ENCODE measurements at regions not wholly inside any gene's neighbourhood (a gene's known extent, or its start where the extent isn't known, plus 50 kb on each side); places are given as distances from the start of the nearest gene placed in this dataset.

- no peaks in the 10 kb centered on the region for H3K4me1 ChIP-seq (ENCODE audit: control insufficient read depth, insufficient read depth, low read length)
- WGBS (ENCODE audit: insufficient coverage, low lambda C conversion rate), result no CpG with 5 or more reads among the region's 4 CpGs
- H3K9me3 ChIP-seq (ENCODE audit: control insufficient read depth, low read depth, low read length), result peaks cover 5% of the 10 kb centered on the region
- DNase-seq, result no peak
- no peak overlapping the region for H3K27ac ChIP-seq (ENCODE audit: low read length)
- no peak overlapping the region for H3K4me3 ChIP-seq (ENCODE audit: low read length)
- H3K27me3 ChIP-seq (ENCODE audit: control insufficient read depth, insufficient read depth, low read length), result no peaks in the 10 kb centered on the region
- H3K36me3 ChIP-seq (ENCODE audit: control insufficient read depth, insufficient read depth, low read length), result no peaks in the 10 kb centered on the region
Measured at GRCh38 chr5:129163810-129164378, 69.3 kb downstream of the ISOC1 start.

DNA sequence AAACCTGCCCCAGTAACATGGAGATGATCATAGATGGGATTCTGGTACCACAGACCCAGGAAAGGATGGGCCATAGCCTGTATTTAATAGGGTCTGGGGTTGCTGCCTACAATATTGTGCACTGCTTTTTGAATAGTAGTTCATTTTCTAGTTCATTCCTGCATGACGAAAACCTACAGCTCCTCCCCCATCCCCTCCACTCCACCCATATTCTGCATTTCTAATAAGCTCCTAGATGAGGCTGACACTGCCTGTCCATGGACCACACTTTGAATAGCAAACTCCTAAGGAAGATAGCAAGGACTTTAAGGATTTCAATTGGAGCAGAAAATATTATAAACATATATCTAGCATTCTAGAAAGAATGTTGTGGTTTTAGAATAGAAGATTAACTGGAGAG, 75.5 kb downstream of the ISOC1 start:
- H3K36me3 ChIP-seq (ENCODE audit: control insufficient read depth, insufficient read depth, low read length), result no peaks in the 10 kb centered on the region
- H3K27me3 ChIP-seq (ENCODE audit: control insufficient read depth, insufficient read depth, low read length), result no peaks in the 10 kb centered on the region
- WGBS (ENCODE audit: insufficient coverage, low lambda C conversion rate), result no CpG with 5 or more reads among the region's 1 CpG
- no peak overlapping the region for H3K27ac ChIP-seq (ENCODE audit: low read length)
- no peak for DNase-seq
- H3K4me3 ChIP-seq (ENCODE audit: low read length), result no peak overlapping the region
- H3K9me3 ChIP-seq (ENCODE audit: control insufficient read depth, low read depth, low read length), result no peaks in the 10 kb centered on the region
- H3K4me1 ChIP-seq (ENCODE audit: control insufficient read depth, insufficient read depth, low read length), result no peaks in the 10 kb centered on the region

DNA sequence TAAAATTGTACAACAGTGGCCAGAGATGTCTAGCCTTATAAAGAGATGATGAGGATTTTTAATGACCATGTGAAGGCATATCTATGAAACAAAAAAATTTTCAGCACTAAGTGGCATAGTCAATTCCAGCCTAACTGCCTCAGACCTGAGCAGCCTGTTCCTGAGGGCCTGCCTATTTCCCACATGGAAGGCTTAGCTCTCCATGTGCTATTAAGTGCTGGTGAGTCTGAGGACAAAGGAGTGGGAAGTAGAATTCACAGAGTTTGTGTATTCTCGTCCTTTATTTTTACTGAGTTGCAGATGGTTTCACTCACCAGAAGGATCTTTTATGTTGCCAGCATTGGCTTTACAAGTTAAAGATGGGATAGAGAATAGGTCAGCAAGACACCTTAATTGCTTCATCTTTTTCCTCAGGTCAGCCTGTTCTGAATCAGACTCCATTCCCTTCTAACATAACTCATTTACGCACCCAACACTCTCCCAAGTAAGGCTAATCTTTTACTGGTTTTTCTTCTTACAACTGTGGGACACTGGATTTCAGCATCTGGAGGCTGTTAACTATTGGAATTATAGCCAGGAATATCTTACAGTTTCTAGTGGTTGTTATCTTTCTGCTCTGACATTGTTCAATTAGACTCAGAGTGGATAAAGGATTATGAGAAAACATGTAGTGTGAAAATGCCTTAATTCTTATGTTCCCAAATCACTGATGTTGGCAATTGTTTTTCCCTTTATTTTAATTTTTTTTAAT, 76.8 kb downstream of the ISOC1 start:
- Histone ChIP-seq H3K27ac (ENCODE audit: low read length) (no peak overlapping the region), H3K4me1 (ENCODE audit: control insufficient read depth, insufficient read depth, low read length) (no peaks in the 10 kb centered on the region), H3K4me3 (ENCODE audit: low read length) (no peak overlapping the region), H3K9me3 (ENCODE audit: control insufficient read depth, low read depth, low read length) (no peaks in the 10 kb centered on the region), H3K36me3 (ENCODE audit: control insufficient read depth, insufficient read depth, low read length) (no peaks in the 10 kb centered on the region), H3K27me3 (ENCODE audit: control insufficient read depth, insufficient read depth, low read length) (no peaks in the 10 kb centered on the region)
- WGBS (ENCODE audit: insufficient coverage, low lambda C conversion rate), result 91% methylated on average over 1 of the region's 2 CpGs
- no peak for DNase-seq

DNA sequence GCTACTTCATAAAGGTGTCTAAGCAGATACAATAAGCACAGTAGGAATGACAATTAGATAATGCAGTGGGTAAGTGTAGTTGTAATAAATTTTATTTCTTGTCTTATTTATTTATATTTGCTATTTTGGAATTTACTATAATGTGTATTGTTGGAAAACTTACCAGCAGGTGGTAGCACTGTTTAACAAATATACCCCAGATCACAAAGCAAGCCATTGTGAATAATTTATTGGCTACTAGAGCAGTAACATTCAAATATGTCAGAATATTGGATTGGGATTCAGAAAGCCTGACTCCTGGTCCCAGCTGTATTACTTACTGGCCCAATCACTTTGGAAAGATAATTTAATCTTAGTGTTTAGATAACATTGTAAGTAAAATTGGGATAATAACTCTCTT, 78.0 kb downstream of the ISOC1 start:
- H3K36me3 ChIP-seq (ENCODE audit: control insufficient read depth, insufficient read depth, low read length), result no peaks in the 10 kb centered on the region
- no peak overlapping the region for H3K27ac ChIP-seq (ENCODE audit: low read length)
- no peak for DNase-seq
- H3K27me3 ChIP-seq (ENCODE audit: control insufficient read depth, insufficient read depth, low read length), result no peaks in the 10 kb centered on the region
- no peaks in the 10 kb centered on the region for H3K9me3 ChIP-seq (ENCODE audit: control insufficient read depth, low read depth, low read length)
- no peak overlapping the region for H3K4me3 ChIP-seq (ENCODE audit: low read length)
- H3K4me1 ChIP-seq (ENCODE audit: control insufficient read depth, insufficient read depth, low read length), result no peaks in the 10 kb centered on the region

GRCh38 chr5:129173771-129174170, 79.2 kb downstream of the ISOC1 start:
- Histone ChIP-seq H3K27me3 (ENCODE audit: control insufficient read depth, insufficient read depth, low read length) (no peaks in the 10 kb centered on the region), H3K27ac (ENCODE audit: low read length) (no peak overlapping the region), H3K9me3 (ENCODE audit: control insufficient read depth, low read depth, low read length) (no peaks in the 10 kb centered on the region), H3K4me3 (ENCODE audit: low read length) (no peak overlapping the region), H3K36me3 (ENCODE audit: control insufficient read depth, insufficient read depth, low read length) (no peaks in the 10 kb centered on the region), H3K4me1 (ENCODE audit: control insufficient read depth, insufficient read depth, low read length) (no peaks in the 10 kb centered on the region)
- no peak for DNase-seq

GRCh38 chr5:129174480-129174879, 79.9 kb downstream of the ISOC1 start:
- Histone ChIP-seq H3K4me1 (ENCODE audit: control insufficient read depth, insufficient read depth, low read length) (no peaks in the 10 kb centered on the region), H3K4me3 (ENCODE audit: low read length) (no peak overlapping the region), H3K36me3 (ENCODE audit: control insufficient read depth, insufficient read depth, low read length) (no peaks in the 10 kb centered on the region), H3K27ac (ENCODE audit: low read length) (no peak overlapping the region), H3K9me3 (ENCODE audit: control insufficient read depth, low read depth, low read length) (no peaks in the 10 kb centered on the region), H3K27me3 (ENCODE audit: control insufficient read depth, insufficient read depth, low read length) (no peaks in the 10 kb centered on the region)
- 100% methylated on average over 1 of the region's 2 CpGs for WGBS (ENCODE audit: insufficient coverage, low lambda C conversion rate)
- DNase-seq, result peak in 1 of 2 donors; percentile 3

DNA sequence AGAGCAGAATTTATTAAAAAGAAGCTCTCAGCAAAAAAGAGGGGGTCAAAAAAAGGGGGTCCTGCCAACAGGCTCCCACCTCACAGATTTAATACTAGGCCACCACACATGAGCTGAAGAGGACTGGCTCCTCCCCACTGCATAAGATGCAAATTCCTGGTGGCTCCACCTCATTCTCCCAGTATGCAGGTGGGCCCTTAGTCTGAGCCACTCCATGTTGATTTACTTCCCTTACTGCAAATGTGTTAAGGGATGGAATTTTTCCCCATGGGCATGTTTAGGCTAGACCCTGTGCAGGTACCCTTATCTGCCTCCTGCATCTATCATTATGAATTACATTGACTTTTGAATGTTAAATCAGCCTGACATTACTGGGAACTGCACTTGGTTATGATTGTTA, 82.9 kb downstream of the ISOC1 start:
- H3K36me3 ChIP-seq (ENCODE audit: control insufficient read depth, insufficient read depth, low read length), result no peaks in the 10 kb centered on the region
- no peak overlapping the region for H3K27ac ChIP-seq (ENCODE audit: low read length)
- no peaks in the 10 kb centered on the region for H3K9me3 ChIP-seq (ENCODE audit: control insufficient read depth, low read depth, low read length)
- H3K4me1 ChIP-seq (ENCODE audit: control insufficient read depth, insufficient read depth, low read length), result no peaks in the 10 kb centered on the region
- no peaks in the 10 kb centered on the region for H3K27me3 ChIP-seq (ENCODE audit: control insufficient read depth, insufficient read depth, low read length)
- H3K4me3 ChIP-seq (ENCODE audit: low read length), result no peak overlapping the region
- no peak for DNase-seq

DNA sequence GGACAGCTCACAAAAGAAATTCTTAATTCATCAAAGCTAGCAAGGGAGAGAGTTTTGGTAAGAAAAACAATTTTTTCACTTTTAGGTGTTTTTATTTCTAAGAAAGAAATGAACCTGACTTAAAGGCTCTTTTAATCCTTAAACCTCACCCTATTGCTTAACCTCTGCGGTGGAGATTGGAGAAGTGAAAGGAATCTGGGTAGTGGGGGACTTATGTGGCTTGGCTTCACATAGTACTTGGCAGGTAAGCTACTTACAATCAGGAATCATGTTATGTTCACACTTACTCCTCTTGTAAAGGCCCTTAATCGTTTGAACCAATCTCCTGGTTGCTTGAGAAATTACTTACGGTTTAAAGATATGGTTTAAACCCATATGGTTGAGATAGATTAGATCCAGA, 104.8 kb downstream of the ISOC1 start:
- Histone ChIP-seq H3K4me3 (ENCODE audit: low read length) (no peak overlapping the region), H3K27ac (ENCODE audit: low read length) (no peak overlapping the region), H3K4me1 (ENCODE audit: control insufficient read depth, insufficient read depth, low read length) (no peaks in the 10 kb centered on the region), H3K27me3 (ENCODE audit: control insufficient read depth, insufficient read depth, low read length) (no peaks in the 10 kb centered on the region), H3K9me3 (ENCODE audit: control insufficient read depth, low read depth, low read length) (no peaks in the 10 kb centered on the region), H3K36me3 (ENCODE audit: control insufficient read depth, insufficient read depth, low read length) (no peaks in the 10 kb centered on the region)
- no peak for DNase-seq
- WGBS (ENCODE audit: insufficient coverage, low lambda C conversion rate), result 80% methylated on average over 2 of the region's 3 CpGs

DNA sequence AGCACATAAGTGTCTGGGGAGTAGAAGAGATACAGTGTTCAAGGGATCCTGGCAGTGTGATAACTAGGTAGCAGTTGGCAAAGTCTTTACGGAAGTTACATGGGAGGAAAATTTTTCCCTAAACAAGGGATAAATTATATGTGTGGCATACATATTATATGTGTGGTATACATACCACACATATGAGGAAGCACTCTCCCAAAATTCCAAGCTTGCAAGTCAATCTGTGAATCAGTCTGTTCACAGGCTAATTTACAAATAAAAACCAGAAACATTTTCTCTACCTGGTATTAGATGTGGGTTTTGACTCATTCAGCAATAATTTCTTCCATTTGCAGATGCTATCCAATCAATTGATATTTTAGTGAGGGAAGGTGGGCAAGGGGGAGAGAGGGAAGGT, 110.0 kb downstream of the ISOC1 start:
- WGBS (ENCODE audit: insufficient coverage, low lambda C conversion rate), result no CpG with 5 or more reads among the region's 1 CpG

GRCh38 chr5:129216001-129216400, 121.5 kb downstream of the ISOC1 start:
- H3K4me1 ChIP-seq (ENCODE audit: control insufficient read depth, insufficient read depth, low read length), result no peaks in the 10 kb centered on the region
- H3K36me3 ChIP-seq (ENCODE audit: control insufficient read depth, insufficient read depth, low read length), result no peaks in the 10 kb centered on the region
- no peaks in the 10 kb centered on the region for H3K27me3 ChIP-seq (ENCODE audit: control insufficient read depth, insufficient read depth, low read length)
- 100% methylated on average over 1 of the region's 6 CpGs for WGBS (ENCODE audit: insufficient coverage, low lambda C conversion rate)
- no peaks in the 10 kb centered on the region for H3K9me3 ChIP-seq (ENCODE audit: control insufficient read depth, low read depth, low read length)
- DNase-seq, result no peak
- no peak overlapping the region for H3K4me3 ChIP-seq (ENCODE audit: low read length)
- H3K27ac ChIP-seq (ENCODE audit: low read length), result no peak overlapping the region

More for the DNA sequence above, 110.0 kb downstream of the ISOC1 start:
- DNase-seq, result no peak
- Histone ChIP-seq H3K27me3 (ENCODE audit: control insufficient read depth, insufficient read depth, low read length) (no peaks in the 10 kb centered on the region), H3K27ac (ENCODE audit: low read length) (no peak overlapping the region), H3K4me1 (ENCODE audit: control insufficient read depth, insufficient read depth, low read length) (no peaks in the 10 kb centered on the region), H3K9me3 (ENCODE audit: control insufficient read depth, low read depth, low read length) (no peaks in the 10 kb centered on the region), H3K36me3 (ENCODE audit: control insufficient read depth, insufficient read depth, low read length) (no peaks in the 10 kb centered on the region), H3K4me3 (ENCODE audit: low read length) (no peak overlapping the region)

DNA sequence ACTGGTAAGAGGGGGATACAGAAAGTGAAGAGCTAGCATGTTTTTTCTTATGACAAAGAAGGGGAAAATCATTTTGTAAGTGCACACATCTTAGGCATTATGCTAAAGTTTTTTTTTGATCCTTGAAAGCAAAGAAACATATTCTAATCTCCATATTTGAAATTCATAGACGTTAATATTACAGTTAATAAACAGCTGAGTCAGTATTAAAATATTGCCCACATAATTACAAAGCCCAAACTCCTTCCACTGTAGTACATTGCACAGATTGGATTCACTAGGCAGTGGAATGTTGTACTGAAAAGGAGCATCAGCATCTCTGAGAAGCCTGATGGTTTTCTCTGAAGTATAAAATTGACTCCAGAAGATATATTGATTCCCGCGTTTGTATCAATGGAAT, 122.6 kb downstream of the ISOC1 start:
- WGBS (ENCODE audit: insufficient coverage, low lambda C conversion rate), result no CpG with 5 or more reads among the region's 3 CpGs

More for the DNA sequence above, 122.6 kb downstream of the ISOC1 start:
- no peaks in the 10 kb centered on the region for H3K4me1 ChIP-seq (ENCODE audit: control insufficient read depth, insufficient read depth, low read length)
- DNase-seq, result no peak
- H3K36me3 ChIP-seq (ENCODE audit: control insufficient read depth, insufficient read depth, low read length), result no peaks in the 10 kb centered on the region
- H3K27me3 ChIP-seq (ENCODE audit: control insufficient read depth, insufficient read depth, low read length), result no peaks in the 10 kb centered on the region
- no peak overlapping the region for H3K27ac ChIP-seq (ENCODE audit: low read length)
- H3K4me3 ChIP-seq (ENCODE audit: low read length), result no peak overlapping the region
- no peaks in the 10 kb centered on the region for H3K9me3 ChIP-seq (ENCODE audit: control insufficient read depth, low read depth, low read length)
